ENCODE measurements at regions not wholly inside any gene's neighbourhood (a gene's known extent, or its start where the extent isn't known, plus 50 kb on each side); places are given as distances from the start of the nearest gene placed in this dataset.

DNA sequence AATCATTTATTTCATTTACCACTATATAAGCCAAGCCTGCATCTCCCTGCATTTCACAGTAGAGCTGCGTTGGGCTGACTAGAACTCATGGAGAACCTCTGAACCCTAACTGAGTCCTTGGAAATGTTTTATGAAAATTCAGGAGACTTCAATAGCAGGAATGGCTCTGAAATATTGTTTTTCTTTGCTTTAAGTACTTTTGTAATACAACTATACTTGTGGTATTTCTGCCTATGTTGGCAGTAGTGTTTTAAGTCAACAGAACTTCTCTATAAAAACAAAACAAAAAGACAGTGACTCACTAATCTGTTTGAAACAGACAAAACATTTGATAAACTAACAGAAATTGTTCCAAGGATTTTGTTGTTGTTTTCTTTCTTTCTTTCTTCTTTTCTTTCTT lies 489.2 kb upstream of the MEF2C start:
- no peak for TF ChIP-seq POLR2AphosphoS5 (IDR thresholded peaks at IDR 0.05)
- TF ChIP-seq, protein P1, sequence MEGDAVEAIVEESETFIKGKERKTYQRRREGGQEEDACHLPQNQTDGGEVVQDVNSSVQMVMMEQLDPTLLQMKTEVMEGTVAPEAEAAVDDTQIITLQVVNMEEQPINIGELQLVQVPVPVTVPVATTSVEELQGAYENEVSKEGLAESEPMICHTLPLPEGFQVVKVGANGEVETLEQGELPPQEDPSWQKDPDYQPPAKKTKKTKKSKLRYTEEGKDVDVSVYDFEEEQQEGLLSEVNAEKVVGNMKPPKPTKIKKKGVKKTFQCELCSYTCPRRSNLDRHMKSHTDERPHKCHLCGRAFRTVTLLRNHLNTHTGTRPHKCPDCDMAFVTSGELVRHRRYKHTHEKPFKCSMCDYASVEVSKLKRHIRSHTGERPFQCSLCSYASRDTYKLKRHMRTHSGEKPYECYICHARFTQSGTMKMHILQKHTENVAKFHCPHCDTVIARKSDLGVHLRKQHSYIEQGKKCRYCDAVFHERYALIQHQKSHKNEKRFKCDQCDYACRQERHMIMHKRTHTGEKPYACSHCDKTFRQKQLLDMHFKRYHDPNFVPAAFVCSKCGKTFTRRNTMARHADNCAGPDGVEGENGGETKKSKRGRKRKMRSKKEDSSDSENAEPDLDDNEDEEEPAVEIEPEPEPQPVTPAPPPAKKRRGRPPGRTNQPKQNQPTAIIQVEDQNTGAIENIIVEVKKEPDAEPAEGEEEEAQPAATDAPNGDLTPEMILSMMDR (IDR thresholded peaks at IDR 0.05) = no peak

Data from stomach (tissue), 4 donors.